NCI-H2196 (cell line): ENCODE measurements at regions not wholly inside any gene's neighbourhood (a gene's known extent, or its start where the extent isn't known, plus 50 kb on each side); places are given as distances from the start of the nearest gene placed in this dataset.
A peak's percentile ranks its signal among the peaks of the same experiment; 100 is the strongest.

Source experiments
- DNase-seq: peaks from one replicate; lab custom pipeline; 2025; ENCODE audit not compliant: unreplicated experiment; lab: John Stamatoyannopoulos, UW

DNA sequence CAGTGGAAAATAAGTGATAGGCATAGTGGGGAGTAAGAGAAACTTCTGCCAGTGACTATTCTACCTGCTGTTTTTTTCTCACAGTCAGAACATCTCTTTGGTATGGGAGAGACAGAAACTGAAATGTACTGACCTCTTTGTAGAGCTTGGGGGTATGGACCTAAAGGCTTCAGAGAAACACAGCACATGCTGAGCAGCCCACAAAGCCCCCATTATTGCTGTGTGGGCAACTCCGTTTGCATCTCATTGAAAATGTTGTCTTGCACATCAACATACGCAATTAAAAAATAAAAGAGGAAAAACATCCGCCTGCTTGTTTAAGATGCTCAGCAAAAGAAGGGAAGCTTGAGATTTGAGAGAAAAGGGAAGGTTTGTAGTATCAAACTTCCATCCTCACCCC lies 443.4 kb upstream of the SEMA6D start:
- DNase-seq = no peak

DNA sequence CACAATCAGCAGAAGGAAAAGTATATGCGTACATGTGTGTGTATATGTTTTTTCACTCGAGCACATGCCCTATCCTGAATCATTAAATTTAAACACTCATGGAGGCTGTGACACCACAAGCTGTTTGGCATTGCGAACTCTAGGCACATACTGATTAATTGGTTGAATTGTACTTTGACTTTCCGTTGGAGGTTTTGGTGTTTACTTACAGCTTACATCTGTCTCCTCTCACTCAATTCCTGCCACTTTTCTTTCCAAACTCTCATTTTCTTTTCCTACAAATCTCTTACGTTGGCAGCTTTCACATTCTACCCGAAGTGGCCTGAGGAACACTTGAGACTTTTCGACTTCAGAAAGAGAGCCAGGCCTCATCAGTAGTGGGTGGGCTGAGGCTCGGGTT lies 434.1 kb upstream of the SEMA6D start:
- DNase-seq = no peak

DNA sequence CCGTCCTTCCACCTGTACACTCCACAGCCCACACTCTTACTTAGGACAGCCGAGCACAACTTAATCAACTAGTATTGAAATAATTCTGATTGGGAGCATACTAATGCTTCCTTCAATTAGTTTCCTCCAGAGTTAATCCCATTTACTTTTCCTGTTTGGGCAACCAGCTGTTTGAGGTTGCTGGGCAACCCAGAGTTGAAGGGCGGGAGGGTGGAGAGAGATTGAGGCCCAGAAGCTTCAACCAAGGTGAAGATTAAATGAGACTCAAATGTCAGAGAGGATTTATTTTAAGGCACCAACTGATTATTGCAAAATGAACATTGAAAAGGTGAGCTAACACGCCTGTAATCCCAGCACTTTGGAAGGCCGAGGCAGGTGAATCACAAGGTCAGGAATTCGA lies 428.5 kb upstream of the SEMA6D start:
- DNase-seq = no peak

DNA sequence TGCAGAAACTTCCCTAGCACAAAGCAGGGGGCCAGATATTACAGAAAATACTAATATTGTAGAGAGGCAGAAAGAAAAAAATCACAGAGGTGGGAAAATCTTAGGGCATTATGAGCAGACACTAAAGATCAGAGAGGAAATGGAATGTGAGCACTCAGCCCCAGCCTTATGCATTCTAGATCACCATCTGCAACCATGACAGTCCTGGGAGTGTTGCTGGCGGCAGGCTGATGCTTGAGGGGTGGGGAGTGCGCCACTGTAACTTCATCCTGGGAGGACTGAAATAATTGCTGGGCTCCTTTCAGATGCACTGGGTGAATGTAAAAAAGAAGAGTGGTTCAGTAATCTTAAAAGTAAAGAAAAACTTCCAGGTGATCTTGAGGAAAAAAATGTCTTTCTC lies 427.6 kb upstream of the SEMA6D start:
- DNase-seq = no peak

DNA sequence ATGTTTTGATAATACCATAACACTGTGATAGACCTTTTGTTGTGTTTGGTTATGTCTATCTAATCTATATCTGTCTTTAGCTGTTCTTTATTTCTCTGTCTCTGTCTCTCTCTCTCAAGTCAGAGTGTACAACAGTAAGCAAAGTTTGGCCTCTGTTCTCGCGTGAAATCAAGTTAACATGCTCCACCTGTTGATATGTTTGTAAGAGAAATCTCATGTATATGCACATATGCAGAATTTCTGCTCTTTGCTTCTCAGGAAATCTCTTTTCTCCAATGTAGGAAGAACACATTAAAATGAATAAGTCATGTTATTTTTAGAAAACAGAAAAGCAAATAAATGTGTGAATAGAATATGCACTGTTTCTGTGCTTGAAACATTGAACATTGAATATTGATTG lies 425.5 kb upstream of the SEMA6D start:
- DNase-seq = no peak

DNA sequence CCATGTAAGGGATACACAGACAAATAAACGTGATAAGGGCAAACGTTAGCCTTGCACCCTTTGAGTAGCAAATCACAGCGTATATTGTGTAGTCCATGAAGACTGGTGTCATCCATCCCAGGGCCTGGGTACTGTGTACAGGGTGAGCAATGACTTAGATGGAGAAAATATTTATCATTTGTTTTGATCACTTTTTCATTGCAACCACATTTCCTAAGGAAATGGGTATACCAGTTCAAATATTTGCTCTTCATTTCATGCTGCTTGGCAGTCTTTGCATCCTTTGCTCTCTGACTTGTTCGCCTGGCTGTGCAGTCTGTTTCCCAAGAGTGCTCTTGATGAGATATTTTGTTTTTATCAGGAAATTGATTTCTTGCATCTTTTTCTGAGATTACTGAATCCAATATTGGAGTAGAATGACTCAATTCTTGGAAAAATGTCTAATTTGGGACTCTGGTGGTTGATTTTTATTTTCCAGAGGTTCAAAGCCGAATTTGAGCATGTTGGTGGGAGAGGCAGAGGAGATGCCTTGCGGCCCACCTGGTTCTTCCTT lies 424.6 kb upstream of the SEMA6D start:
- DNase-seq = no peak

DNA sequence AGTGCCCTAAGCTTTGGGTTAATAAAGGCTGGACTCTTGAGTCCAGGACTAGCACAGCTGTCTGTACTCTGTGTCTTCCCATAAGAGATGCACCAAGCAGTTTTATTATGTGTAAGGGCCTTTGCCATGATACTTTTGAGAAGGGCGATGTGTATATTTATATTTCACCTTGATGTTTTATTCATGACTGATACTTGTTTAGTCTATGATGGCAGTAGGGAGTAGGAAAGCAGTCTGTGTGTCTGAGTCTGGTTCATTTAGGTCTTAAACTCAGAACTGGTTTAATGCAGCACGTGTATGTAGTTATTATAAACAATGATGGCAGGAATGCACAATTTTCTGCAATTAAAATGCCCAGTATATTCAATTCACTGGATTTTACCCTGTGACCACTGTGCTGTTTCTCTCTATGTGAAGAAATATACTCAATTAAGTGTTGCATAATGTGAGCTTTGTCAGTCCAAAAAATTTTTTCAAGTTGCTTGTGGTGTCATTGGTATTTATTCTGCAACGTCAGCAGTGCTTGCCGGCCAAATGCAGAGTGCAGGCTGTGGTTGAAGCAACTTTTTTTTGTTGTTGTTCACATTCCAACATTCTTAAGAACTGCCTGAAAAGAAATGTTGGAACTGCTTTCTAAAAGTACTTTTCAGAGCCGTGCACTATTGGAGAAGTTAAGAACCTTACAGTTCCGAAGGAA lies 423.7 kb upstream of the SEMA6D start:
- no peak for DNase-seq

DNA sequence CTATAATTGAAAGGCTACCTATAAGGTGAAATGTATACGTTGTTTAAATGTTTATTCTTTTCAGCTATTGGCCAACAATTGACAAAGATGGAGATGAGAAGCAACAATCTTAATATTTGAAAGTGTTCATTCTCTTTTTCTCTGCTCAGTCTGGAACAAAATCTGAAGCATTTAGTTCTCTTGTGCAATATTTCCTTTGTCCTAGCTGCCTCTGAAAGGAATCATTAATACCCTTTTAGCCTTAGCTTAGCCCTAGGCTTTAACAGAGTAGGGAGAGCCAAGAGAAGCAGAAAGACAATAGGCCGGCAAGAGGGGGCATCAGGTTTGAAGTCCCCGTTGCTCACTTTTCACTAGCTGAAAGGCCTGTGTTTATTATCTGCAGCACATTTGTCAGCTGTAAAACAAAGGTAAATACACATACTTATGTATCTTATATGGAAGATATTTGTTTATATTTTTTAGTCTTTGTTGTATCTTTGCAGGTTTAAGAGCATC lies 422.5 kb upstream of the SEMA6D start:
- no peak for DNase-seq

DNA sequence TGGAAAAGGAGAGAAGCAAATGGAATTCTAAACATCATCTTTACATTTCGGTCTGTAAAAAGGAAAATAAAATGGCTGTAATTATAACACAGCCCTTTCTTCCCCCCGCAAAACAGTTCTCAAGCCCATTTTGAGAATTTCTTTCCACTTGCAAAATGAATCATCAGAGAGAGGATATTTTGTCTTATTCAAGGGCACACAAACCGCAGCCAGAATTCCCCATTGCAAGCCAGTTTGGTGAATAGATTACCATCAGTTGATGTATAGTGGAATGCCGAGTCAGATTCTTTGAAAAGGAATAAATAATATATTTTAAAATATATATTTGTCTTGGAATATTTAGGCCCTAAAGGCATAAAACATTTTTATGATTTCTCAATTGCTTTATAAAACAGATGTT lies 420.4 kb upstream of the SEMA6D start:
- no peak for DNase-seq

DNA sequence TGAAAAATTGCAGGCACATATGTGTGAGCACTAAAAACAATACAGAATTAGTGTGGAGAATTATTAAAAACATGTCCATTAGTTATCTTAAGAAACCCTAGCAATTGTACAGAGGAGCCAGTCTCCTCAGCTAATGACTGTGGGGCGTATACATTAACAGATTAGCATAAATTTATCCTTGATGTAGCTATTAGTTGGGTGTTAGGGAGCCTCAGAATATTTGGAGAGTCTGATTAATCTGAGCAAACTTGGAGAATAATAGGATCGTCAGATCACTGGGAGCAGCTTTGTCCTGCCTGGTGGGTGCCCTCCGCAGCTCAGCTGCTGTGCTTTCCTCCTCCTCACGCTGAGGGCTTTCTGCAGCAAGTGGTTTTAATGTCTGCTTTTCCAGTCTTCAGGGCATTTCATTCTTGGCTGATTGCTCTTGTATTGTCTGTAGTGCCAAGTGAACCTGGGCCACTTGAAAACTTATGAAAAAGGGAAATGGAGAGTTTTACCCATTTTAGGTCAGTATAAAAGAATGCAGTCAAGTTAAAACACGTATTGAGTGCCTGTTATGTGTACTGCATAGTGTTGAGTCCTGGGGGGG lies 417.4 kb upstream of the SEMA6D start:
- DNase-seq = no peak

DNA sequence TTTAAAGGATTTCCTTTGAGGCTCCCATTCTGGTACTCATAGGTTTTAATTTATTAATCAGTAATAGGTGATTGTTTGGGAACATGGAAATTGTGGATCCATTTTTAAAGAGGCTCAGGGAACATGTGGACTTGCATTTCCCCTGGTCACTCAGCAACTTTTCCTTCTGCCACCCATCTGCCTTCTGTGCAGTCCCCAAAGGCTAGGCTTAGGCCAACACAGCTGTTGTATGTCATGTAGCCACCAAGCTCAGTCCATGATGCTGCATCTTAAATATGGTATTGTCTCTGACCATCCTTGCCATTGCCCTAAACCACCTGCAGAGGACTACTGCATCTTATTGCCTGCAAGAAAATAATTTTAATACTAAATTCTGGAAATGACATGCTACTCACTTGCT lies 416.7 kb upstream of the SEMA6D start:
- no peak for DNase-seq

DNA sequence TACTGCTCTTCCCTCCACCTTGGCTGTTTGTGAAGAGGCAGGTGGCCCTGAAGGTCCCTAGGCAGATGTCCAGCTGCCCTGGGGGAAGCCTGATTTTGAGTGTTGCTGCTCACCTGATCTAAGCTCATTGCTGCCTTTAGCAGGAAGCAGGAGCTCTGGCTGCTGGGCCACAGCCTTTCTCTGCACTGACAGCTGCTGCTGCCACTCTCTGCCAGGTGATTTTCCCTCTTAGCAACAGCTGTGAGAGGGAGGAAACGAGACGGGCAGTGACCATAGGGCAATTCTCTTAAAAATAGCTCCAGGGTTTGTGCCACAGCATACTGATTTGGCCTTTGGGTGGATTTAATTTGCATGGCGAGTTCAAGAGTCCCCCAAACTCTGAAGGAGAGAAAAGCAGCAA lies 415.8 kb upstream of the SEMA6D start:
- DNase-seq = peak; percentile 69

DNA sequence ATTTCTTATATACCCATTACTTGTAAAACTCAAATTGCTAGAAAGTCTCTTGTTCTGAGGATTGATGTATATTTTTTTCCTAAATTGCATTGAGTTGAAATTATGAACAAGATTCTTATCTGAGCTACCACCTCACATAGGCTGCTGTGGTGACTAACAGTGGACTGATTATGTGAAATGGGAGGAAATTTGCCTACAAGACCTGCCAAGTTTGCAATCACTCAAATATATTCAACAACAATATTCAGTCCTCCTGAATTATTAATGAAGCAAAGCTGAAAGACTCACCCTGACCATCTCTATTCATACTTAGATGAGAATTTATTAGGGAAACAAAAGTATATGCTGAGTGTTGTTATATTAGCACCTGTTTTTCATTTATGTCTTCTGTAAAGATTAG lies 412.6 kb upstream of the SEMA6D start:
- DNase-seq = no peak

DNA sequence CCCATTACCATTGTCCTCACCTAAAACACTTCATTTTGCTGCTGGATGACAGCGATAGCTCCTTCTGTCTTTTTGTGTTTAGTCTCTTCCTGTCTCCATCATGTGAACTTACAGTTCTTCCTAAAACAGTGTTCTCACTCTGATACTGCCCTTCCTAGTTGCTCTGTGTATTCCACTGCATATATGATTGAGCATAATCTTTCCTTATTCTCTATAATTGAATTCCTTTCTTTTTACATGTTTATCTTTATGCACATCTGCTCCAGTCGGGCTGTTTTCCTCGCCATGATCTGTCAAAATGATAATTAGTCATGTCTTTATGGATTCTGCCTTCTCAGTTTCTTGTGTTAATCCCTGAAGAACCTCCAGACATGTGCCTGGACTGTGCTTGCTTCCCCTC lies 405.1 kb upstream of the SEMA6D start:
- DNase-seq = no peak

DNA sequence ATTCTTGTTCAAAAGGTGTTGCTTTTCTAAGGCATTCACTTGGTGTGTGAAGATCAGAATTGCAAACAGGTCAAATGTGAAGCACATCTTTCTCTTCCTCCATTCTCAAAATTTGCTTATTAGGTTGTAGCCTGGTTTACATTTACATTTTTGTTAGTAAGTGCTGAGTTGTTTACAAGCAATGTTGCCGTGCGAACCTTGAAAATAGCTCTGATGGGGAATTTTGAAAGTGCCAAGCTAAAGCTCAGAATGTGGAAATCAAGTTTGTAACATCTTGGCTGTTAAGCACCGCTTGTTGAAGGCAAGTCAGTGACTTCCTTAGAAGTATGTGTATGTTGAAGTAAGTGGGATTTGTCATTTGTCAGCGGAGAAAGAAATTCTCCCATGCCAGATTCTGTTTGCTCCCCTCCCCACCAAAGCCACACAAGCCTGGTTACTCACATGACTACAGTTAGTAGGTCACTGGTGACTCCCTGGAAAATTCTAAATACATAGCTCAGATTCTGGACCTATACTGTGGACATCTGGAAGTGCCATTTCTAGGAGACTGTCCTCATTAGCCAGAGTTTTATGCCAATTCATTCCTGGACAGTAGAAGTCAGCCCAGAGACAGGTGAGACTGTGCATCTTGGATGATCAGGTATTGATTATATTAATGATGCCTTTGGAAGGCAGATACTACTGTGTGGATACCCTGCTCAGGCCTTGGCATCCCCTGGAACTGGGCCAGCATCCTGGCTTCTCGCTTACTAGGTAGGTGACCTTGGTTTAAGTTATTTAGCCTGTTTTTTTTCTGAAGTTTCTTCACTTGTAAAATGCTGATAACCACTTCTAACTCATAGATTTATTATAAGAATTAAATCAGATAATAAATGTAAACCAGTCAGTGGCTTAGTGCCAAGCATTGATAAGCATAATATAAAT lies 390.6 kb upstream of the SEMA6D start:
- DNase-seq = no peak

DNA sequence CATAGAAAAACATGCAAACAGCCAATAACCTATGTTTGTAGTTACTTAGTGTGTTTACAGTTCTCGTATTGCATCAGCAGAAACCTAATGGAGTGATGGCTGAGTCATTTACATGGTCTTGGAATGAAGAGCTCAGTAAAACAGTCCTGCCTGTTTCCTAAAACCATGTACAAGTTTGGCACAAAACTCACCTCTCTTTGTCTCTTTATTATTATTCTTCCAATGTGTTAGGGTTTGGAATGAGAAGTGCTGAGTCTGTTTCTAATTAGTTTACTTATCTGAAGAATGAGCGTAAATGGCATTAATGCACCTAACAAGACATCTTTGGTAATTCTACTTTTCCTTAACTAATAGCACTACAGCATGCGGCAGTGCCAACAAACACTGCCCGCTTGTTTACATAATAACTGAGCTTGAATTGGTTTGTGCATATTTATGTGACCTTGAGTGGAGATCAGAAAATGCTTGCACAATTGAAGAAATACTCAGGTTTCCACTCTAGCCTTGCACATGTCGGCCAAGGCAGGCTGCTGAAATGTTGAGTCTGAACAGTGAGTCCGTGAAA lies 385.4 kb upstream of the SEMA6D start:
- DNase-seq = peak; percentile 30

DNA sequence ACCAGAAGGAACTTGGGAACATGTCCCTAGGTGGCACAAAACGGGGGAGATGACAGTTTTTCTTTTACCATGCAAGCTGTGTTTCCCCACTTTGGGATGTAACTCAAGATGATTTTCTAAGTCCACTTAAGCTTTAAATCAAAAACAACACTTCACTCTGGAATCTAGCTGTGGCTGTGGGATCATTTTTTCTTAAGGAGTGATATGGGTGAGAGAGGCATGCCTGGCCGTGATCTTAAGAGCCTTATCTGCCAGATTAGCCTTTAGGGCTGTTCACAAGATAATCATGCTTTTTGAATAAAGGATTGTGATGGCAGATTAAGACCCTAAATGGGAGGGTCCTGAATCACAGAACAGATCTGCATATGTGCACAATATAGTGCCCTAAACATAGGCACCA lies 384.8 kb upstream of the SEMA6D start:
- no peak for DNase-seq

DNA sequence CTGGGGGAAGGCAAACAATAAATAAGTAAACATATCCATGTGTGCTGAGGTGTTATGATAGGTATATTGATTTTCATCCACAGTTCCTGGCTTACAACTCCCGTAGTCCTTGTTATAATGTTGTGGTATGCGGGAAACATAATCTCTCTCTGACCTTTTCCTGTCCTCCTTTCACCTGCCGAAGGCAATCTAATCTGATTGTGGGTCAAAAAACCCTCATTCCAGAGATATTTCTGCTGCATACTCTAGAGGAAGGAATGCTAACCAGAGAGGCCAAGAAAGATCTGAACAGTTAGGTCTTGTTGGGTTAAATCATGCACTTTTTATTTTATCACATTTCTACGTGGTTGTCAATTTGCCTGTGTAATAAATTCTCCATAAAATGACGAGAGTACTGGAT lies 383.6 kb upstream of the SEMA6D start:
- DNase-seq = no peak

DNA sequence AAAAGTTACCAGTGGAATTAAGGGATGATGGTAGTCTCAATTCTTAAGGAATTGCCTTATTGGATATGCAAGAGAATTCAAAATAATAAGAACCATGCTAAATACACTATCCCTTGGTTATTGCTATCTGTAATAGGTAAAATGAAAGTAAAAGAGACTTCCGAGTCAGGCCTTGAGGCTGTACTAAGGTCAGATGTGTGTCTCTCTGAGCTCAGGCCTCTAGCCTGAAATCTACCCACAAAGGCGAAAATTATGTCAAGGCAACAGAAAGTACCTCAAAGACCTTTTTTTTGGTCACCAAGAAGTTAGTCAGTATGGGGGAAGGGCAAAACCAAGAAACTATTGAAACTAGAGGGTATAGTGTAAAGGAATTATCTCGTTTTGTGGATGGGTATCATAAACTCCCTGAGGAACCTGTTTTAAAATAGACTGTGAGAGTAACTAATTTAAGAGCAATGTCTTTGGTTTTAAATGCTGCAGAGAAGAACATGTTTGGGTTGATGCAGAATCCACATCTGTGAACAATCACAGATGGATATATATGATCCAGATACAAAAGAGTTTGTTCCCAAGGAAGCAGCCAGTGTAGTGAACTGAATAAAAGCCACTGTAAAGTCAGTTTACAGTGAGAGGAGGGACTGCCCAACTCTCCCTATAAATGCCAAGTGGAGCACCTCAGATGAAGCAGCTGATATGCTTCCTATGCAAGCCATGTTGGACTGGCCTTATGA lies 382.3 kb upstream of the SEMA6D start:
- DNase-seq = no peak

DNA sequence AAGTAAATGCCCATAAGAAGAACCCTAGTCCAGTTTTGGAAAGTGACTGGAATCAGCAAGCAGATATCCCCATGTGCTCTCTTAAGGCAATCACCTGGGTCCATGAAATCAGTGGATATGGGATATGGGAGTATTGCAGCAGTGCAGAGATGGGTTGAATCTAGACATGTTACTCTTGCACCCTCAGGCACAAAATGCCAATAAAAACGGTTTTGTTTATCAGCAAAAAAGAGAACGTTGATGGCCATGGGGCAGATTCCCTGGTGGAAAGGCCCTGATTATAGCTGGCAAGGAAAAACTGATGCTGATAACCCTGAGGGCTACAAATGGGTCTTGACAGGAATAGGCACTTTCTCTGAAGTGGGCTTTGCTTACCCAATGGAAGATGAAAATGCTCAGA lies 380.2 kb upstream of the SEMA6D start:
- DNase-seq = no peak

DNA sequence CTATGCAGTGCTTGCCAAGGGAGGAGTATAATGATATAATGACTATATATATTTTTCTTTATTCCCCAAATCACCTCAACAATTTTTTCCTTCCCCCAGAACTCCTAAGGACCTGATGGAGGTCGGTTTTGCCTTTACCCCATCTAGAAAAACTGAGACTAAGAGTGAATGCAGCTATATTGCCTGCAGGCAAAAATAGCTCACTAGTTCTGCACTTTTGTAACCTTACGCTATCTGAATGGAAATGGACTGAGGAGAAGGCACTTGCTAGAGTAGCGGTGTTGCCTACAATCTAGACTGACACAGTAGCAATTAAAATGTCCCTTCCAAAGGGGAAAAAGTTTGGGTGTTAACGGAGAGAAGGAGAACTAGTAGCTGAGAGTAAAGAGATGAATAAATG lies 379.5 kb upstream of the SEMA6D start:
- DNase-seq = no peak
